Nephron (organoid): ENCODE measurements at regions not wholly inside any gene's neighbourhood (a gene's known extent, or its start where the extent isn't known, plus 50 kb on each side); places are given as distances from the start of the nearest gene placed in this dataset.
A peak's percentile ranks its signal among the peaks of the same experiment; 100 is the strongest.

Experiments
- H3K27ac Mint-ChIP-seq, 3 experiments: 2 replicates each; pipeline ENCODE4 v1.8.0; 2020; ENCODE audit warnings: mixed read lengths in 3 of 3, mild to moderate bottlenecking in 2 of 3, moderate library complexity in 1 of 3
- H3K27me3 Mint-ChIP-seq: 2 replicates; pipeline ENCODE4 v1.8.0; 2021; ENCODE audit warnings: low read depth, mild to moderate bottlenecking, moderate library complexity, mixed read lengths
- H3K36me3 Mint-ChIP-seq: 2 replicates; pipeline ENCODE4 v1.8.0; 2020; ENCODE audit warnings: low read depth, mixed read lengths
- H3K4me1 Mint-ChIP-seq: 2 replicates; pipeline ENCODE4 v1.8.0; 2020; ENCODE audit warnings: mixed read lengths
- H3K4me3 Mint-ChIP-seq, 3 experiments: 2 replicates each; pipeline ENCODE4 v1.8.0; 2020; ENCODE audit warnings: mild to moderate bottlenecking in 3 of 3, mixed read lengths in 3 of 3, moderate library complexity in 2 of 3
- H3K9me3 Mint-ChIP-seq: 2 replicates; pipeline ENCODE4 v1.8.0; 2020; ENCODE audit warnings: mixed read lengths
- CTCF ChIP-seq, 3 experiments: fragments of 200-600 bp; sonication (generic); IDR thresholded peaks; one replicate each; pipeline ENCODE4 v1.5.0; 2021; ENCODE audit warnings: antibody characterized with exemption in 3 of 3; ENCODE audit not compliant: unreplicated experiment in 3 of 3

GRCh38 chr2:217530392-217531090 lies 472.3 kb downstream of the TNS1 start:
- H3K9me3 Mint-ChIP-seq: peaks cover 7% of the 10 kb centered on the region
- no peak overlapping the region for H3K4me3 Mint-ChIP-seq
- H3K4me1 Mint-ChIP-seq: peaks cover 54% of the 10 kb centered on the region
- no peaks in the 10 kb centered on the region for H3K36me3 Mint-ChIP-seq
- TF ChIP-seq CTCF (IDR thresholded peaks at IDR 0.05; ENCODE audit: unreplicated experiment in 3 of 3): no peak
- peak overlapping the region; percentile 83 to 94 (median 88) for H3K27ac Mint-ChIP-seq
- H3K27me3 Mint-ChIP-seq: no peaks in the 10 kb centered on the region

- no peak for TF ChIP-seq CTCF (IDR thresholded peaks at IDR 0.05; ENCODE audit: unreplicated experiment in 3 of 3)
- H3K36me3 Mint-ChIP-seq: no peaks in the 10 kb centered on the region
- H3K4me3 Mint-ChIP-seq: no peak overlapping the region
- peak overlapping the region in 1 of 3 experiments; percentile 39 for H3K27ac Mint-ChIP-seq
- peaks cover 7% of the 10 kb centered on the region for H3K9me3 Mint-ChIP-seq
- no peaks in the 10 kb centered on the region for H3K27me3 Mint-ChIP-seq
- H3K4me1 Mint-ChIP-seq: peaks cover 44% of the 10 kb centered on the region
These were observed 473.5 kb downstream of the TNS1 start for GRCh38 chr2:217529271-217529670.

GRCh38 chr2:217527590-217528202 lies 475.1 kb downstream of the TNS1 start:
- Mint-ChIP-seq H3K4me1 (peaks cover 48% of the 10 kb centered on the region), H3K27me3 (peaks cover 3% of the 10 kb centered on the region), H3K4me3 (no peak overlapping the region), H3K27ac (peak overlapping the region in 2 of 3 experiments; percentile 7 to 49), H3K36me3 (no peaks in the 10 kb centered on the region), H3K9me3 (peaks cover under 1% of the 10 kb centered on the region)
- no peak for TF ChIP-seq CTCF (IDR thresholded peaks at IDR 0.05; ENCODE audit: unreplicated experiment in 3 of 3)

GRCh38 chr2:217525076-217525475 lies 477.7 kb downstream of the TNS1 start:
- Mint-ChIP-seq H3K4me3 (no peak overlapping the region), H3K4me1 (peaks cover 36% of the 10 kb centered on the region), H3K36me3 (no peaks in the 10 kb centered on the region), H3K27ac (peak overlapping the region in 2 of 3 experiments; percentile 20 to 39), H3K27me3 (peaks cover 3% of the 10 kb centered on the region), H3K9me3 (no peaks in the 10 kb centered on the region)
- no peak for TF ChIP-seq CTCF (IDR thresholded peaks at IDR 0.05; ENCODE audit: unreplicated experiment in 3 of 3)

- H3K4me1 Mint-ChIP-seq: peaks cover 36% of the 10 kb centered on the region
- H3K4me3 Mint-ChIP-seq: no peak overlapping the region
- peaks cover 3% of the 10 kb centered on the region for H3K27me3 Mint-ChIP-seq
- H3K36me3 Mint-ChIP-seq: no peaks in the 10 kb centered on the region
- no peak for TF ChIP-seq CTCF (IDR thresholded peaks at IDR 0.05; ENCODE audit: unreplicated experiment in 3 of 3)
- peak overlapping the region in 2 of 3 experiments; percentile 41 to 83 for H3K27ac Mint-ChIP-seq
- H3K9me3 Mint-ChIP-seq: no peaks in the 10 kb centered on the region
These were observed 479.5 kb downstream of the TNS1 start for GRCh38 chr2:217523286-217523685.

- TF ChIP-seq CTCF (IDR thresholded peaks at IDR 0.05; ENCODE audit: unreplicated experiment in 3 of 3): no peak
- H3K27me3 Mint-ChIP-seq: peaks cover 7% of the 10 kb centered on the region
- H3K36me3 Mint-ChIP-seq: no peaks in the 10 kb centered on the region
- no peak overlapping the region for H3K27ac Mint-ChIP-seq
- no peak overlapping the region for H3K4me3 Mint-ChIP-seq
- H3K4me1 Mint-ChIP-seq: peaks cover 38% of the 10 kb centered on the region
- no peaks in the 10 kb centered on the region for H3K9me3 Mint-ChIP-seq
These were observed 481.0 kb downstream of the TNS1 start for GRCh38 chr2:217521820-217522219.
